NCI-H510A (cell line): ENCODE measurements at regions not wholly inside any gene's neighbourhood (a gene's known extent, or its start where the extent isn't known, plus 50 kb on each side); places are given as distances from the start of the nearest gene placed in this dataset.
"Not testable (repeated sequence)": the region's sequence is repeated elsewhere in the genome, so short reads cannot be mapped to it uniquely, and the experiment has no call there.

ENCODE experiments used
- DNase-seq: peaks from one replicate; lab custom pipeline; 2025; lab: John Stamatoyannopoulos, UW

- DNase-seq = no peak
Observed at GRCh38 chr6:118367314-118367713, 180.8 kb upstream of the PLN start.

- DNase-seq = no peak
Observed at GRCh38 chr6:118370722-118371121, 177.4 kb upstream of the PLN start.

- DNase-seq = no peak
Observed at GRCh38 chr6:118371955-118372354, 176.1 kb upstream of the PLN start.

GRCh38 chr6:118372413-118372812, 175.7 kb upstream of the PLN start:
- DNase-seq = no peak

GRCh38 chr6:118377711-118378414, 170.2 kb upstream of the PLN start:
- peak; percentile 96 for DNase-seq

- not testable (repeated sequence) for DNase-seq
Observed at GRCh38 chr6:118380620-118381019, 167.5 kb upstream of the PLN start.

GRCh38 chr6:118382126-118382525, 166.0 kb upstream of the PLN start:
- no peak for DNase-seq

GRCh38 chr6:118383924-118384323, 164.2 kb upstream of the PLN start:
- DNase-seq = no peak

GRCh38 chr6:118386975-118387374, 161.1 kb upstream of the PLN start:
- no peak for DNase-seq

- no peak for DNase-seq
Observed at GRCh38 chr6:118387921-118388701, 160.0 kb upstream of the PLN start.

- DNase-seq = no peak
Observed at GRCh38 chr6:118391086-118391485, 157.0 kb upstream of the PLN start.

GRCh38 chr6:118394106-118394505, 154.0 kb upstream of the PLN start:
- DNase-seq = no peak

- no peak for DNase-seq
Observed at GRCh38 chr6:118396969-118397368, 151.1 kb upstream of the PLN start.

GRCh38 chr6:118397671-118398465, 150.2 kb upstream of the PLN start:
- DNase-seq = no peak

GRCh38 chr6:118400098-118400497, 148.0 kb upstream of the PLN start:
- no peak for DNase-seq

GRCh38 chr6:118400582-118400981, 147.5 kb upstream of the PLN start:
- DNase-seq = no peak

- DNase-seq = peak; percentile 6
Observed at GRCh38 chr6:118401325-118401975, 146.6 kb upstream of the PLN start.

GRCh38 chr6:118403036-118403435, 145.1 kb upstream of the PLN start:
- DNase-seq = no peak

- no peak for DNase-seq
Observed at GRCh38 chr6:118408863-118409262, 139.2 kb upstream of the PLN start.

GRCh38 chr6:118410001-118410400, 138.1 kb upstream of the PLN start:
- DNase-seq = no peak
